SK-N-SH treated with all-trans-retinoic acid at 6 μM for 48 hours (cell line): ENCODE measurements at regions not wholly inside any gene's neighbourhood (a gene's known extent, or its start where the extent isn't known, plus 50 kb on each side); places are given as distances from the start of the nearest gene placed in this dataset.

Experiments
- ATAC-seq: fragments of 200-7000 bp; cut with Tn5 transposase; 3 replicates; pipeline ENCODE4 v1.9.1; 2020; ENCODE audit warnings: mild to moderate bottlenecking, moderate library complexity
- BACH2 ChIP-seq: fragments of 250-450 bp; sonication (Bioruptor Pico); IDR thresholded peaks from 2 replicates; pipeline ENCODE4 v1.9.0; 2021; ENCODE audit warnings: mild to moderate bottlenecking, borderline replicate concordance
- CREB5 ChIP-seq: fragments of 250-450 bp; sonication (Bioruptor Pico); IDR thresholded peaks from 2 replicates; pipeline ENCODE4 v1.5.1; 2020; ENCODE audit warnings: low read depth, mild to moderate bottlenecking, moderate library complexity
- CSDC2 ChIP-seq: fragments of 250-450 bp; sonication (Bioruptor Pico); IDR thresholded peaks from 2 replicates; pipeline ENCODE4 v1.5.0; 2020; ENCODE audit warnings: mild to moderate bottlenecking, moderate library complexity
- CSRNP3 ChIP-seq: fragments of 250-450 bp; sonication (Bioruptor Pico); IDR thresholded peaks from 2 replicates; pipeline ENCODE4 v1.5.1; 2021; ENCODE audit warnings: mild to moderate bottlenecking, moderate library complexity
- ESRRG ChIP-seq: fragments of 250-450 bp; sonication (Bioruptor Pico); IDR thresholded peaks from 2 replicates; pipeline ENCODE4 v1.6.1; 2021; ENCODE audit warnings: mild to moderate bottlenecking
- GLIS3 ChIP-seq: fragments of 250-450 bp; sonication (Bioruptor Pico); IDR thresholded peaks from 2 replicates; pipeline ENCODE4 v1.5.0; 2020; ENCODE audit warnings: mild to moderate bottlenecking, moderate library complexity
- ISL1 ChIP-seq: fragments of 250-450 bp; sonication (Bioruptor Pico); IDR thresholded peaks from 2 replicates; pipeline ENCODE4 v2.1.2; 2022; ENCODE audit warnings: mild to moderate bottlenecking, moderate library complexity
- OSR1 ChIP-seq: fragments of 250-450 bp; sonication (Bioruptor Pico); IDR thresholded peaks from 2 replicates; pipeline ENCODE4 v1.8.0; 2022; ENCODE audit warnings: moderate library complexity, mild to moderate bottlenecking, inconsistent platforms
- PATZ1 ChIP-seq: fragments of 250-450 bp; sonication (Bioruptor Pico); IDR thresholded peaks from 2 replicates; pipeline ENCODE4 v1.8.0; 2020; ENCODE audit warnings: mild to moderate bottlenecking, moderate library complexity, borderline replicate concordance
- POU6F1 ChIP-seq: fragments of 250-450 bp; sonication (Bioruptor Pico); IDR thresholded peaks from 2 replicates; pipeline ENCODE4 v1.8.0; 2021; ENCODE audit warnings: low read depth, mild to moderate bottlenecking, moderate library complexity, borderline replicate concordance
- PPARA ChIP-seq: fragments of 250-450 bp; sonication (Bioruptor Pico); IDR thresholded peaks from 2 replicates; pipeline ENCODE4 v1.5.0; 2020; ENCODE audit warnings: mild to moderate bottlenecking, borderline replicate concordance
- RARB ChIP-seq: fragments of 250-450 bp; sonication (Bioruptor Pico); IDR thresholded peaks from 2 replicates; pipeline ENCODE4 v1.8.0; 2021; ENCODE audit warnings: mild to moderate bottlenecking, moderate library complexity
- SNAI2 ChIP-seq: fragments of 250-450 bp; sonication (Bioruptor Pico); IDR thresholded peaks from 2 replicates; pipeline ENCODE4 v1.5.0; 2020; ENCODE audit warnings: mild to moderate bottlenecking, moderate library complexity
- TCF4 ChIP-seq: fragments of 250-450 bp; sonication (Bioruptor Pico); IDR thresholded peaks from 2 replicates; pipeline ENCODE4 v1.8.0; 2021; ENCODE audit warnings: mild to moderate bottlenecking, moderate library complexity, borderline replicate concordance
- TOX ChIP-seq: fragments of 250-450 bp; sonication (Bioruptor Pico); IDR thresholded peaks from 2 replicates; pipeline ENCODE4 v1.8.0; 2021; ENCODE audit warnings: mild to moderate bottlenecking, moderate library complexity, borderline replicate concordance
- TSHZ2 ChIP-seq: fragments of 250-450 bp; sonication (Bioruptor Pico); IDR thresholded peaks from 2 replicates; pipeline ENCODE4 v1.5.0; 2020; ENCODE audit warnings: mild to moderate bottlenecking, moderate library complexity
- ZC3H10 ChIP-seq: fragments of 250-450 bp; sonication (Bioruptor Pico); IDR thresholded peaks from 2 replicates; pipeline ENCODE4 v1.5.1; 2021; ENCODE audit warnings: mild to moderate bottlenecking, moderate library complexity
- ZNF565 ChIP-seq: fragments of 450-650 bp; formaldehyde crosslinking; conservative IDR thresholded peaks from 2 replicates; pipeline ENCODE4 v1.5.0; 2020; ENCODE audit warnings: low read depth, mild to moderate bottlenecking, moderate library complexity
- ZNF70 ChIP-seq: fragments of 450-650 bp; formaldehyde crosslinking; IDR thresholded peaks from 2 replicates; pipeline ENCODE4 v1.5.0; 2020; ENCODE audit warnings: mild to moderate bottlenecking, moderate library complexity
- ZNF8 ChIP-seq: fragments of 450-650 bp; formaldehyde crosslinking; IDR thresholded peaks from 2 replicates; pipeline ENCODE4 v1.5.0; 2020; ENCODE audit warnings: mild to moderate bottlenecking, moderate library complexity

GRCh38 chr11:114880442-114880841, 202.1 kb downstream of the NXPE2 start:
- ATAC-seq = no peak

GRCh38 chr11:114883472-114883871, 205.1 kb downstream of the NXPE2 start:
- no peak for ATAC-seq

More at GRCh38 chr11:114880442-114880841, 202.1 kb downstream of the NXPE2 start:
- TF ChIP-seq ISL1 = no peak

GRCh38 chr11:114886644-114887265, 208.4 kb downstream of the NXPE2 start:
- ATAC-seq = no peak
- no peak for TF ChIP-seq TCF4 (CRISPR knock-in tag)
- no peak for TF ChIP-seq ESRRG (CRISPR knock-in tag)

More at GRCh38 chr11:114883472-114883871, 205.1 kb downstream of the NXPE2 start:
- no peak for TF ChIP-seq ISL1
- TF ChIP-seq POU6F1 (CRISPR knock-in tag) = no peak
- TF ChIP-seq CSDC2 (CRISPR knock-in tag) = no peak
- TF ChIP-seq ZC3H10 (CRISPR knock-in tag) = no peak
- no peak for TF ChIP-seq ZNF70 (CRISPR knock-in tag)
- TF ChIP-seq PPARA = no peak
- no peak for TF ChIP-seq GLIS3 (CRISPR knock-in tag)
- no peak for TF ChIP-seq TSHZ2 (CRISPR knock-in tag)
- no peak for TF ChIP-seq CREB5 (CRISPR knock-in tag)
- no peak for TF ChIP-seq BACH2 (CRISPR knock-in tag)

GRCh38 chr11:114889594-114890011, 211.3 kb downstream of the NXPE2 start:
- no peak for TF ChIP-seq BACH2 (CRISPR knock-in tag)
- TF ChIP-seq ESRRG (CRISPR knock-in tag) = no peak
- TF ChIP-seq ZNF565 (CRISPR knock-in tag) = no peak
- TF ChIP-seq ZNF8 (CRISPR knock-in tag) = no peak
- no peak for ATAC-seq

- no peak for ATAC-seq
- TF ChIP-seq TCF4 (CRISPR knock-in tag) (no peak), ZC3H10 (CRISPR knock-in tag) (no peak), GLIS3 (CRISPR knock-in tag) (no peak), ZNF8 (CRISPR knock-in tag) (no peak), BACH2 (CRISPR knock-in tag) (no peak), TOX (no peak), ESRRG (CRISPR knock-in tag) (no peak), CREB5 (CRISPR knock-in tag) (no peak), ZNF70 (CRISPR knock-in tag) (no peak), TSHZ2 (CRISPR knock-in tag) (no peak), CSRNP3 (CRISPR knock-in tag) (no peak), SNAI2 (no peak), RARB (CRISPR knock-in tag) (no peak), OSR1 (CRISPR knock-in tag) (no peak), PATZ1 (no peak), PPARA (no peak)
Measured at GRCh38 chr11:114890038-114890437, 211.7 kb downstream of the NXPE2 start.
